Retinal pigment epithelial cell (primary cell): ENCODE measurements at regions not wholly inside any gene's neighbourhood (a gene's known extent, or its start where the extent isn't known, plus 50 kb on each side); places are given as distances from the start of the nearest gene placed in this dataset.

ENCODE experiments used
- DNase-seq: peaks from one replicate; pipeline ENCODE4 v3.0.0-alpha.2; 2010; ENCODE audit warnings: low read depth
- H3K4me3 ChIP-seq: 2 replicates; pipeline ENCODE4 v1.5.1; 2011; ENCODE audit warnings: mild to moderate bottlenecking, low read length, control low read depth, moderate library complexity
- TF ChIP-seq, protein P1 (sequence below): conservative IDR thresholded peaks from 2 replicates; pipeline ENCODE4 v1.5.1; 2011; ENCODE audit warnings: low read depth, low read length, control low read depth, inconsistent platforms

- TF ChIP-seq, protein P1, sequence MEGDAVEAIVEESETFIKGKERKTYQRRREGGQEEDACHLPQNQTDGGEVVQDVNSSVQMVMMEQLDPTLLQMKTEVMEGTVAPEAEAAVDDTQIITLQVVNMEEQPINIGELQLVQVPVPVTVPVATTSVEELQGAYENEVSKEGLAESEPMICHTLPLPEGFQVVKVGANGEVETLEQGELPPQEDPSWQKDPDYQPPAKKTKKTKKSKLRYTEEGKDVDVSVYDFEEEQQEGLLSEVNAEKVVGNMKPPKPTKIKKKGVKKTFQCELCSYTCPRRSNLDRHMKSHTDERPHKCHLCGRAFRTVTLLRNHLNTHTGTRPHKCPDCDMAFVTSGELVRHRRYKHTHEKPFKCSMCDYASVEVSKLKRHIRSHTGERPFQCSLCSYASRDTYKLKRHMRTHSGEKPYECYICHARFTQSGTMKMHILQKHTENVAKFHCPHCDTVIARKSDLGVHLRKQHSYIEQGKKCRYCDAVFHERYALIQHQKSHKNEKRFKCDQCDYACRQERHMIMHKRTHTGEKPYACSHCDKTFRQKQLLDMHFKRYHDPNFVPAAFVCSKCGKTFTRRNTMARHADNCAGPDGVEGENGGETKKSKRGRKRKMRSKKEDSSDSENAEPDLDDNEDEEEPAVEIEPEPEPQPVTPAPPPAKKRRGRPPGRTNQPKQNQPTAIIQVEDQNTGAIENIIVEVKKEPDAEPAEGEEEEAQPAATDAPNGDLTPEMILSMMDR: no peak
- H3K4me3 ChIP-seq: no peak overlapping the region
- no peak for DNase-seq
Measured at GRCh38 chr21:26784974-26785373, 60.2 kb downstream of the ADAMTS1 start.

GRCh38 chr21:26783466-26784195 is 61.6 kb downstream of the ADAMTS1 start:
- no peak overlapping the region for H3K4me3 ChIP-seq
- no peak for DNase-seq
- TF ChIP-seq, protein P1: no peak

DNA sequence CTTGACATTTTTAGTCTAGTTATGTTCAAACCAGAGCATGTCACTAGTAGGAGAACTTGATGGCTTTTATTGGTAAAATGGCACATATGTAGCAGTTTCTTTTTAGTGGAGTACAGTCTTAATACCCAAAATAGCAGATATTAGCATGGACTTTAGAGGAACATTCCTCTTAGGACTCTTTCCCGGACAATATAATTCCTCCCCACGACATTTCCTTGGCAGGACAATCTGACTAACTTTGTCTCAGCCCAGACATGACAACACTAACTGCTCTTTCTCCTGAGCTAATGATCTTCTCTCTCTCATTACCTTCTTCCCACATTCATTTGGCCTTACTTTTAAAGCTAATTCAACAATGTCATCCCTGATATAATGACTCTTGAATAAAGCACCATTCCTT is 62.5 kb downstream of the ADAMTS1 start:
- H3K4me3 ChIP-seq: no peak overlapping the region
- no peak for DNase-seq
- TF ChIP-seq, protein P1: no peak

DNA sequence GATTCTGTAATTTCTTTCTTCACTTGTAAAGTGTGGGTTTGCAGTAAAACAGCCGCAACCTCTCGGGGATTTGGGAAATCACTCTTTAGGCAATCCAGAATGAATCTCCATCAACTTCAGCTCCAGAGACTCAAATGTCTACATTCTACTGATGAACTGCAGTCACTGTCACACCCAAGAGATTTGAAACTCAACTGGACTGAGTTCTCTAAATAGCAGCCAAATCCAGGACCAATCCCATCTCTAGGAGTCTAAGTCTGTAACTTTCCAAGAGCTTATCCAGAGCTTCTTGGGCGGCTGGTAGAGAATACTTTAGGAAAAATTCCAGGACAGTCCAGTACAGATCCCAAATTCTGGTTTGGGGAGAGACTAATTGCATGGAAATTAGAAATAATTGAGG is 62.9 kb downstream of the ADAMTS1 start:
- H3K4me3 ChIP-seq: no peak overlapping the region
- no peak for DNase-seq
- TF ChIP-seq, protein P1: no peak

DNA sequence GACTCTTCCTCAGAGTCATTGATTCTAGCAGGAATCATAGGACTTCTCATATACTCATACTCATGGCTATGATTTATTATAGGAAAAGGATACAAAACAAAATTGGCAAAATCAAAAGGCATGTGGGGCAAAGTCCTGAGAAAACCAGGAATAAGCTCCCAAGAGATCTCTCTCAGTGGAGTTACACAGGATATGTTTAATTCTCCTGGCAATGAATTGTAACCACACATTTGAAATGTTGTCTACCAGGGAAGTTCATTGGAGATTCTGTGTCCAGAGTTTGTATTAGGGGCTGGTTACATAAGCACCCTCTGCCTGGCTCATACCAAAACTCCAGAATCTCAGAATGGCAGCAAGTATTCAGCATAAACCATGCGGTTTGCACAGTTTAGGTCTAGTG is 63.9 kb downstream of the ADAMTS1 start:
- no peak for DNase-seq
- TF ChIP-seq, protein P1: no peak

GRCh38 chr21:26777166-26777565 is 68.0 kb downstream of the ADAMTS1 start:
- H3K4me3 ChIP-seq: no peak overlapping the region
- TF ChIP-seq, protein P1: no peak
- no peak for DNase-seq

More for the DNA sequence above, 63.9 kb downstream of the ADAMTS1 start:
- no peak overlapping the region for H3K4me3 ChIP-seq

DNA sequence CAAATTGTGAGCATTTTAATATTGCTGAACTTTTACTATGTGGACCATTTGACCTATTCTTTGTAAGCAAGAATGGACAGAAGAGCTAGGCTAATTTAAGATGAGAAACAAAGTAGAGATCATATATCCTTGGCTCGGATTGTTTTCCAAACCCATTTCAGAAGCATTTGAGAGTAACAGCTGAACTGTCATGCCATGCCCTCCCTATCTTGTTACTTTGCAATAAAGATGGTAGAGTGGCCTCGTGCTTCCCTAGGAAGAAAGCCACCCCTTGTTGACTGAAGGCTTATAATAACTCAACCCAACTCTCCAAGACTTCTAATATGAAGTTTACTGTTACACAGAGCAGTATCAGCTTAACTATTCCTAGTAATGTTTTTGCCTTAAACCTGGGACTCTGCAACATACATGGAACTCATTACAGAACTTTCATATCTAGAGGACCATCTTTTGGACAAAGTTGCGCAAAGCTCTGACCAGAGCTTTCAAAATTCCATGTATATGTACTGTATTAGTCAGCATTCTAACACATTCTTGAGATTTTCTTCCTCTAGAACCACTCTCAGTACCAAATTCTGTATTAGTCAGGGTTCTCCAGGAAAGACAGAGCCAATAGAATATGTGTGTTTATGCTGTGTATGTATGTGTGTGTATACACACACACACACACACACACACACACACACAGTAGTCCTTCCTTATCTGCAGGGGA is 68.7 kb downstream of the ADAMTS1 start:
- no peak overlapping the region for H3K4me3 ChIP-seq
- DNase-seq: no peak
- TF ChIP-seq, protein P1: no peak
